ENCODE measurements at regions not wholly inside any gene's neighbourhood (a gene's known extent, or its start where the extent isn't known, plus 50 kb on each side); places are given as distances from the start of the nearest gene placed in this dataset.

GRCh38 chr9:95783426-95783975 lies 92.0 kb upstream of the ERCC6L2 start:
- H2AFZ ChIP-seq, result peak overlapping the region; percentile 72; the same call in 1 of the 2 replicates
- peak; percentile 79 for ATAC-seq

GRCh38 chr9:95780751-95781150 lies 94.7 kb upstream of the ERCC6L2 start:
- no peak for DNase-seq (ENCODE audit: low spot score)
- ATAC-seq, result no peak
- no peaks in the 10 kb centered on the region for H3K27me3 ChIP-seq (ENCODE audit: insufficient read depth)
- H3K27ac ChIP-seq (ENCODE audit: low read depth), result no peak overlapping the region
- no peak overlapping the region for H3K4me2 ChIP-seq
- Mint-ChIP-seq H3K27me3 (ENCODE audit: insufficient read depth, low read depth, poor library complexity) (peaks cover 2% of the 10 kb centered on the region), H3K4me1 (peaks cover 6% of the 10 kb centered on the region; the same call in 2 of the 3 replicates), H3K9me3 (no peaks in the 10 kb centered on the region), H3K27ac (no peak overlapping the region), H3K36me3 (ENCODE audit: low read depth) (no peaks in the 10 kb centered on the region), H3K4me3 (no peak overlapping the region)
- H3K9me2 ChIP-seq (ENCODE audit: insufficient read depth), result no peaks in the 10 kb centered on the region
- H3K79me2 ChIP-seq (replicated peaks; ENCODE audit: insufficient read depth), result no peaks in the 10 kb centered on the region
- no peaks in the 10 kb centered on the region for H3F3A ChIP-seq (replicated peaks; ENCODE audit: low read depth)
- no peak overlapping the region for H3K4me3 ChIP-seq
- no peak overlapping the region for H2AFZ ChIP-seq
- 0 out of 2 replicates have a peak, but pooled peaks cover 2% of the 10 kb centered on the region for H3K4me1 ChIP-seq (ENCODE audit: insufficient read depth)
- H3K36me3 ChIP-seq (ENCODE audit: insufficient read depth), result no peaks in the 10 kb centered on the region
- no peaks in the 10 kb centered on the region for H4K20me1 ChIP-seq (replicated peaks; ENCODE audit: insufficient read depth)
- TF ChIP-seq CTCF (conservative IDR thresholded peaks at IDR 0.05; ENCODE audit: low read depth in 2 of 2) (no peak), REST (IDR thresholded peaks at IDR 0.05; ENCODE audit: unreplicated experiment) (no peak), EZH2 (IDR thresholded peaks at IDR 0.05; ENCODE audit: low read depth, unreplicated experiment) (no peak), ZNF331 (CRISPR knock-in tag; IDR thresholded peaks at IDR 0.05; ENCODE audit: low read depth) (no peak), CREB1 (CRISPR knock-in tag; IDR thresholded peaks at IDR 0.05; ENCODE audit: low read depth) (no peak), POLR2AphosphoS5 (IDR thresholded peaks at IDR 0.05; ENCODE audit: low read depth) (no peak), ZNF114 (CRISPR knock-in tag; IDR thresholded peaks at IDR 0.05) (no peak), EZH2phosphoT487 (IDR thresholded peaks at IDR 0.05; ENCODE audit: unreplicated experiment) (no peak)

More at GRCh38 chr9:95783426-95783975, 92.0 kb upstream of the ERCC6L2 start:
- Histone ChIP-seq H3K36me3 (ENCODE audit: insufficient read depth) (no peaks in the 10 kb centered on the region), H3K79me2 (replicated peaks; ENCODE audit: insufficient read depth) (no peaks in the 10 kb centered on the region), H4K20me1 (replicated peaks; ENCODE audit: insufficient read depth) (no peaks in the 10 kb centered on the region), H3K27me3 (ENCODE audit: insufficient read depth) (no peaks in the 10 kb centered on the region), H3F3A (replicated peaks; ENCODE audit: low read depth) (no peaks in the 10 kb centered on the region), H3K27ac (ENCODE audit: low read depth) (no peak overlapping the region), H3K4me1 (ENCODE audit: insufficient read depth) (0 out of 2 replicates have a peak, but pooled peaks cover 5% of the 10 kb centered on the region), H3K4me2 (no peak overlapping the region), H3K9me2 (ENCODE audit: insufficient read depth) (no peaks in the 10 kb centered on the region), H3K4me3 (no peak overlapping the region)
- DNase-seq (ENCODE audit: low spot score), result no peak
- Mint-ChIP-seq H3K27ac (no peak overlapping the region), H3K4me1 (peaks cover 17% of the 10 kb centered on the region), H3K27me3 (ENCODE audit: insufficient read depth, low read depth, poor library complexity) (peaks cover 7% of the 10 kb centered on the region), H3K9me3 (no peaks in the 10 kb centered on the region), H3K36me3 (ENCODE audit: low read depth) (no peaks in the 10 kb centered on the region), H3K4me3 (no peak overlapping the region)
- no peak for TF ChIP-seq EZH2phosphoT487 (IDR thresholded peaks at IDR 0.05; ENCODE audit: unreplicated experiment)
- no peak for TF ChIP-seq CREB1 (CRISPR knock-in tag; IDR thresholded peaks at IDR 0.05; ENCODE audit: low read depth)
- TF ChIP-seq CTCF (conservative IDR thresholded peaks at IDR 0.05; ENCODE audit: low read depth in 2 of 2), result peak in 1 of 2 experiments; percentile 27; a peak in 1 of 4 replicates
- TF ChIP-seq JUNB (IDR thresholded peaks at IDR 0.05; ENCODE audit: unreplicated experiment), result no peak

Data from GM23338 (cell line).